ENCODE measurements at regions not wholly inside any gene's neighbourhood (a gene's known extent, or its start where the extent isn't known, plus 50 kb on each side); places are given as distances from the start of the nearest gene placed in this dataset.

- TF ChIP-seq CTCF (IDR thresholded peaks at IDR 0.05) (no peak), POLR2A (IDR thresholded peaks at IDR 0.05) (no peak), EP300 (IDR thresholded peaks at IDR 0.05; ENCODE audit: low read depth) (no peak), POLR2AphosphoS5 (IDR thresholded peaks at IDR 0.05) (no peak)
Observed at GRCh38 chr3:21847005-21847404, 96.0 kb upstream of the ZNF385D start.
